ENCODE measurements at regions not wholly inside any gene's neighbourhood (a gene's known extent, or its start where the extent isn't known, plus 50 kb on each side); places are given as distances from the start of the nearest gene placed in this dataset.

DNA sequence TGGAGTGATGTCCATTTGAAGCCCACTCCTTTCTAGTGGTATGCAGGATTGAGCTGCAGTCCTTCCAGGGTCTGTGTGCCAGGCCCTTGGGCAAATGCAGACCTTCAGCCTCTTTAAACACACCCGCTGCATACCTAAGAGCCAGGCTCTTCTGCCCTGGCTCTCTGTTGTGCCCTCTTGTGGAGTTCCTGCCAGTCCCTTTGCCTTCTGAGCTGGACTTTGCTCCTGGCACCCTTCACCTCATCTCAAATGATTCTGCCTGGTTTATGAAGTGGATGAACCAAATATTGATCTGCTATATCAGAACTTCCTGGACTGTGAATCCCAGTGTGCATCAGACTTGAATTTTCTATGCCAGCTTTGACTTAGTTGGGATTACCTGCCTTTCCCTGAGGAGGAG is 158.8 kb downstream of the URB2 start:
- Histone ChIP-seq H3K4me1 (no peaks in the 10 kb centered on the region), H3K4me3 (no peak overlapping the region), H3K9me3 (no peaks in the 10 kb centered on the region), H3K27me3 (no peaks in the 10 kb centered on the region), H3K27ac (no peak overlapping the region), H3K36me3 (no peaks in the 10 kb centered on the region)
- no peak for DNase-seq (ENCODE audit: low spot score)
- TF ChIP-seq CTCF (IDR thresholded peaks at IDR 0.05), result no peak

GRCh38 chr1:229786974-229787610 is 161.0 kb downstream of the URB2 start:
- no peaks in the 10 kb centered on the region for H3K27me3 ChIP-seq
- H3K4me1 ChIP-seq, result no peaks in the 10 kb centered on the region
- no peaks in the 10 kb centered on the region for H3K36me3 ChIP-seq
- DNase-seq (ENCODE audit: low spot score), result no peak
- H3K27ac ChIP-seq, result no peak overlapping the region
- no peaks in the 10 kb centered on the region for H3K9me3 ChIP-seq
- no peak for TF ChIP-seq CTCF (IDR thresholded peaks at IDR 0.05)
- H3K4me3 ChIP-seq, result no peak overlapping the region

- Histone ChIP-seq H3K4me3 (no peak overlapping the region), H3K36me3 (no peaks in the 10 kb centered on the region), H3K27me3 (no peaks in the 10 kb centered on the region), H3K9me3 (no peaks in the 10 kb centered on the region), H3K4me1 (no peaks in the 10 kb centered on the region), H3K27ac (no peak overlapping the region)
- no peak for DNase-seq (ENCODE audit: low spot score)
- no peak for TF ChIP-seq CTCF (IDR thresholded peaks at IDR 0.05)
These were observed 162.0 kb downstream of the URB2 start for GRCh38 chr1:229788004-229788403.

DNA sequence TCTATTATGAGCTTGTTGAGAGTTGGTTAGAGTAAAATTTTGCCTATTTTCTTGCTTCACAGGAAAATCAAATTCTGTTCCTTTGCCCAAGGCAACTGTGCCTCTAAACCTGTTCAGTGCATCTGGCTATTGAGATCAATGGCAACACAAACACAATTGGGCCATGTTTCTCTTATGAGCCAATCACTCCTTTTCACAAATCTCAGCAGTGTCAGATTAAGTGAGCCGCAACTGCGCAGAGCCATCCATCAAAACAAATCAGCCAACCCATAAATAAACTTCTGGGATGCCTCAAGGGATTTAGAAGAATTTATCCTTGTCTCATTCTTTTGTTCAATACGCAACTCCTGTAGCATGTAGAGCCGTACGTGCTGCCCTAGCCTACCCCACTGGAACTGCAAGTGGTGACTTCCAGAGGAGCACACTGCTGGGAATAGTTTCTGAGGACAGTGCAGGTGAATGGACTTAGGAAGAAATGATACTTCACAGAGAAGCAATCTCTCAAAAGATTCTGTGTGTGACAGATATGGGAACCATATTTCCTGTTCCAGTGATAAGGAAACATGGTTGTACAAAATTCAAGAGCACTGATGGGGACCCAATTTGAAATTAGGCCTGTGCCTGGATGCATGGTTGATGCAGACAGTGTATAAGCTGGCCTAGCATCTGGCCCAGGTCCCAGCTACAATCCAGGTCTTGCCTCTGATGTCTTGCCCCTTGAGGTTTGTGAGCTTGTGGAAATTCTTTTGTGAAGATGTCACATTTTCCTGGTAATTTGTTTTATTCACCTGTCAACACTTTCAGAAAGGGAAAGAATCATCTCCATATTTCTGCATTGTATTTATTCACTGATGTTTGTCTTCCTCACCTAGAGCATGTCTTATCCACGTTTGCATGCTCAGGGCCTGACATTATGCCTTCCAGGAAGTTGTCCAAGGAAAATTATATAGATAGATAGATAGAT is 166.2 kb downstream of the URB2 start:
- H3K4me3 ChIP-seq, result no peak overlapping the region
- no peak for DNase-seq (ENCODE audit: low spot score)
- H3K27me3 ChIP-seq, result no peaks in the 10 kb centered on the region
- H3K4me1 ChIP-seq, result no peaks in the 10 kb centered on the region
- no peak for TF ChIP-seq CTCF (IDR thresholded peaks at IDR 0.05)
- no peak overlapping the region for H3K27ac ChIP-seq
- no peaks in the 10 kb centered on the region for H3K9me3 ChIP-seq
- no peaks in the 10 kb centered on the region for H3K36me3 ChIP-seq

DNA sequence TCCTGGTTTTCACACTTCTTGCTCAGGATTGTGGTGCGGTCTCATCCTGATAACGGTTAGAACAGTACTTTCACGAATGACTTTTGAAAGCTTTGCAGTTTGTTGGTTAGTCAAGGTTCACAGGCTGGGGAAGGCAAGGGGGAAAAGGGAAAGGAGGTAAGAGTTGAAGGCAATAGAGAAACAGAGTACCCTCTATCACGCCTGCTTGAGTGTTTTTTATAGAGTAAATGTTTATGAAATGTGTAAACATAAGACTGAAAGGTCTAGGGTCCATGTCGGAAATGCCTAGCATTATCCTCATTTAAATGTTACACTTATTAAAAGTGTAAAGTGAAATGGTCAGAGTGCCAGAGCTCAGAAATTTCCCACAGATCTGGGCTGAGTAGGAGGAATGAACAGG is 167.4 kb downstream of the URB2 start:
- Histone ChIP-seq H3K36me3 (no peaks in the 10 kb centered on the region), H3K9me3 (peaks cover 0 to 1% of the 10 kb centered on the region in 2 donors), H3K4me1 (no peaks in the 10 kb centered on the region), H3K4me3 (no peak overlapping the region), H3K27me3 (no peaks in the 10 kb centered on the region), H3K27ac (no peak overlapping the region)
- TF ChIP-seq CTCF (IDR thresholded peaks at IDR 0.05), result no peak
- DNase-seq (ENCODE audit: low spot score), result no peak

All from right atrium auricular region (tissue), 2 donors.